T47D (cell line): ENCODE measurements at regions not wholly inside any gene's neighbourhood (a gene's known extent, or its start where the extent isn't known, plus 50 kb on each side); places are given as distances from the start of the nearest gene placed in this dataset.

ENCODE experiments used
- DNase-seq, 2 experiments: peaks; one replicate each; pipeline versions ENCODE4 v3.0.0 to v3.0.0-alpha.2; 2011 to 2012; ENCODE audit warnings: low read depth in 1 of 2, low spot score in 1 of 2
- JUND ChIP-seq: IDR thresholded peaks from 2 replicates; pipeline ENCODE4 v1.6.1; 2012; ENCODE audit warnings: low read depth
- in situ Hi-C: cut with HindIII; loops from 2 replicates; pipeline ENCODE4 v1.10.0; 2016; ENCODE audit warnings: low sequenced_read_pairs, low pct_unique_long_range_greater_than_20kb

GRCh38 chr3:84092907-84093306, 865.9 kb upstream of the CADM2 start:
- in situ Hi-C loops: no loop called here
- no peak for TF ChIP-seq JUND
- DNase-seq: no peak

- TF ChIP-seq JUND: no peak
- no peak for DNase-seq
- in situ Hi-C loops: no loop called here
Observed at GRCh38 chr3:84096188-84096587, 862.6 kb upstream of the CADM2 start.

- TF ChIP-seq JUND: no peak
- DNase-seq: no peak
- in situ Hi-C loops: no loop called here
Observed at GRCh38 chr3:84100861-84101260, 857.9 kb upstream of the CADM2 start.

DNA sequence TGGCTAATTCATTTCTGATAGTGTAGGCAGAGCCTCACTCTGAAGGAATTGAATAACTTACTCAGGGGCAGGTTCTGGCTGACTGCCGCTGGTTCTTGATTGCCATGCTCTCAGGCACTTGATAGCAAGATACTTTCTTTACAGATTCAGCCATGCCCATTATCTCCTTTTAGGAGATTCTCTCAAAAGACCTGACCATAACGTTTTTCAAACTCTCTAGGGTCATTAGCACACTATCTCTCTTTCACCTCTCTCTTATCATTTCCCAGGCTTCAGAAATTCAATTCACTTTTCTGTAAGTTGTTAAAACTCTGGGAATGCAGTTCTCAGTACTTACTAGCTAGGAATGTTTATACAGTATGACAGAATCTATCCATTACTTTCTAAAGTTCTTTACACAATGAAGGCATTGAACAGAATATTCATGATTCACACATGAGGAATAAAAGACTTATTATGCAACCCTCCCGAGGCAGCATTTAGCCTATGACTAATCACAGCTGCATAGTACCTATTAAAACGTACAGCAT, 850.3 kb upstream of the CADM2 start:
- in situ Hi-C loops: no loop called here
- no peak for TF ChIP-seq JUND
- DNase-seq: no peak

DNA sequence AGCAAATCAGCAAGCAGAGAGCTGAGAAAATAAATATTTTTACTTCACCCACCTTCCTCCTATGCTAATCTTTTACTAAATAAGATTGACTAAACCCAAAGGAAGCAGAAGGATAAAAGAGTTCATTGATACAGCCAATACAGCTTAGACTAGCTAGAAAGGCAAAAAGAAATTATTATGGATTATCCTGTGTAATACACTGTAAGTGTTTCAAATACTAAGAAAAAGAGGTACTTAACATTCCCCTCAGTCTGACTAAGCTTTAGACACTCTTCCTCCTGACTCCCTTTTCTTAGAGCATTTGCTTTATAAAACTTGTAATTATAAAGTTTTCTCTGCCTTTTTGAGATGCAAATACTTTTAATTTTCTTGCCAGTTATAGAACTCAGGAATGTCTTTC, 848.9 kb upstream of the CADM2 start:
- TF ChIP-seq JUND: no peak
- in situ Hi-C loops: no loop called here
- no peak for DNase-seq

DNA sequence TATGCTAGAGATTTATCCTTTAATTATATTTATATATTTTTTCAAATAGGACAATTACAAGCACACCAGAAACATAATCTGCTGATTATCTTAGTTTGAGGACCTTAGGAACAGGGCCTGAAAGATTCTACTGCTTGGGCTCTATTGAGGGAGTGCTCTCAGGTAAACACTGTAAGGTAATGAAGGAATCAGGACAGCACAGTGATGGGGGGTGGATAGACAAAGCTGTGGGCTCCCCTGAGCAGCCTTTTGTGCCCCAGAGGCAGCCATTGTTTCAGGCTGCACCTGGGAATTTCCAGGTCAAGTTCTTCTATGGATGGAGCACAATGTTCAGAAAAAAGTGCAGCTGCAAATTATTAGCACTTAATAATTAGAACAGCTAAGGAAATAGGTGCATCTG, 848.0 kb upstream of the CADM2 start:
- no peak for DNase-seq
- in situ Hi-C loops: no loop called here
- no peak for TF ChIP-seq JUND

DNA sequence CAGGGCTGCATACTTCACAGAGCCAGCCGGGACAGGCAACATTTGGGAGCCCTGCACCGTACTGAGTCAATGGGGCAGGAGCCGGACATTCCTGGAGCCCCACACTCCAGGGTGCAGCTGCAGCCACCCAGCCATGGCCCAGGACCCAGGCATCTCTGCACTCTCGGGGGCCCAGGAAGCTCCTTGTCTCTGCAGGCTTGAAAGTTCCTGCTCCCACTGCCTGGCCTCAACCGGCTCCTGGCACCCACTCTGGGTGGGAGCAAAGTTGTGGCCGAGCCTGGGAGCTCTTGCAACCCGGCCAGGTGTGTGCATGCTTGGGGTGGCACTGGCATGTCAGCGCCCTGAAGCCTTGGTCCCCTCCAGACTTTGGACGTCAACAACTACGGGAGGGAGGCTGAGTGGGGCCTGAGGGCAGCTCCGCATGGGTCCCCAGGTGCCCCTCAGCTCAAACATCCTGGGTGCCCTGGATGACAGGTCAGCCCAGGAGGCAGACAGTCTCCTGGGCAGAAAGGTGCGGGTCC, 833.5 kb upstream of the CADM2 start:
- in situ Hi-C loops: no loop called here
- DNase-seq: no peak
- no peak for TF ChIP-seq JUND

DNA sequence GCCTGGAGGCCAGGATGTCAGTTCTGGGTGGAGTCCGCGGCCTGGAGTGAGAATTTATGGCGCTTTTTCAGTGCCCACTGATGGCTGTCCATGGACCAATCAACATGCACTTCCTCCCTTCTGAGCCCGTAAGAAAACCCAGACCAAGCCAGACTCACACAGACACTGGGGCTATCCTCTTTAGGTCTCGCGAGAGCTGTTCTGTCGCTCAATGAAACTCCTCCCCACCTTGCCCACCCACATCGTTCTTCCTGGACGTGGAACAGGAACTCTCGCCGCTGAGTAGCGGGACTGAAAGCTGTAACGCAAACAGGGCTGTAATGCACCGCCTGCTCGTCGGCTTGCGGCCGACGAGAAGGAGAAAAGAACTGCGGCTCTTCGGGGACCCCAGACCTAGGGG, 833.0 kb upstream of the CADM2 start:
- DNase-seq: no peak
- in situ Hi-C loops: no loop called here
- no peak for TF ChIP-seq JUND

DNA sequence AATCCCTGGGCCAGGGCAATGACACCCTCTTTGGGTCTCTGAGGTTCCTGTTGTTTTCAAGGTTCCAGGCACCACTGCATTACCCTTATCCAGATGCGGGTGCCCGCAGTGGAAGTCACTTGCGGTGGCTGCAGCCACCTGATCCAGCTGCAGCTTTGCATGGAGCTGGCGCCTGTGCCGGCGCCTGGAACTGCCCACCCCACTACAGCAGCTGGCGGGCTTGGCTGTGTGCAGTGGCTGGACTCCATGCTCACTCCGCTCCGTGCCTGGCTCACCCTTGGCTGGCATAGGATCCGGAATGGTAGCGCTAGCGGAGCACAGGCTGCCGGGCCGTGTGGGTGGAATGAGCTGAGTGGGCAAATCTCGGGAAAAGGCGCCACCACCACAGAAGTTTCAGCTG, 832.6 kb upstream of the CADM2 start:
- no peak for TF ChIP-seq JUND
- no peak for DNase-seq
- in situ Hi-C loops: no loop called here

DNA sequence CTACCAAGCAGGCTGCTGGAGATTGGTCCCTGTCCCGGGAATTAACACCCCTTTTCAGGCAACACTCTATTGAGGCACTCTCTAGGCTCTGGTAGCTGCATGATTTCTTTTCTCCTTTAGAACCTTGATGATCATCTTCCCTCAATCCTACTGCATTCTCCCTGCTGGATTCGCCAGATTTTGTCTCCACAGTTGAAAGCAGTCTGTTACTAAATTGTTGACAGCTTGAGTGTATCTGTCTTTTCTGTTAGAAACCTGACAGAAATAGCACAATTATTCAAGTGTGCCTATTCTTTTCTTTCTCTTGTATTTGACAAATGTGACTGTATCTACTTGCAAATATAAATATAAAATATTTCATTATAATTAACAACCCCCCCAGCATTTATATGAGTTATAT, 830.8 kb upstream of the CADM2 start:
- TF ChIP-seq JUND: no peak
- in situ Hi-C loops: no loop called here
- no peak for DNase-seq

- in situ Hi-C loops: no loop called here
- DNase-seq: no peak
- TF ChIP-seq JUND: no peak
Observed at GRCh38 chr3:84136425-84136824, 822.4 kb upstream of the CADM2 start.

DNA sequence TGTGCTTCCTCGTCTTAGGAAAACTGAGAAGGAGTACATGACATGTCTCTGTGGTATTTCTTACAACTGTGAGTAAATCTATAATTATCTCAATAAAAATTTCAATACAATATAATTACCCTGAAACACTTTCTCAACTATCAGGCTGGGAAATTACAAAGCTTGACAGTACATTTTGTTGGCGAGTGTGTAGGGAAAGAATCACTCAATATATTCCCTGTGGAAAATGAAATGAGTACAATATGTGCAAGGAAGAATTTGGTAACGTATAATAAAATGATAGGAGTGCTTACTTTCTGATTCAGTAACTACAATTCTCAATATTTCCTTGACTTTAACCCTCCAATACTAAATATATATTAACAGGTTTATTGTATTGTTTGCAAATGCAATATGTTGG, 818.2 kb upstream of the CADM2 start:
- in situ Hi-C loops: no loop called here
- no peak for TF ChIP-seq JUND
- no peak for DNase-seq

GRCh38 chr3:84141571-84141970, 817.2 kb upstream of the CADM2 start:
- in situ Hi-C loops: no loop called here
- DNase-seq: no peak
- TF ChIP-seq JUND: no peak

- no peak for DNase-seq
- in situ Hi-C loops: no loop called here
- no peak for TF ChIP-seq JUND
Observed at GRCh38 chr3:84165328-84165727, 793.5 kb upstream of the CADM2 start.
